Endothelial cell (in vitro differentiated cells): ENCODE measurements at regions not wholly inside any gene's neighbourhood (a gene's known extent, or its start where the extent isn't known, plus 50 kb on each side); places are given as distances from the start of the nearest gene placed in this dataset.
A peak's percentile ranks its signal among the peaks of the same experiment; 100 is the strongest.

Experiments
- DNase-seq: peaks from one replicate; pipeline ENCODE4 v3.0.0; 2021; ENCODE audit warnings: low spot score
- H3K27ac Mint-ChIP-seq: one replicate; pipeline ENCODE4 v1.8.0; 2021; ENCODE audit warnings: mixed read lengths, inconsistent platforms; ENCODE audit not compliant: unreplicated experiment
- H3K27me3 Mint-ChIP-seq: one replicate; pipeline ENCODE4 v1.8.0; 2021; ENCODE audit warnings: mild to moderate bottlenecking, moderate library complexity, mixed read lengths, inconsistent platforms; ENCODE audit not compliant: unreplicated experiment
- H3K36me3 Mint-ChIP-seq: one replicate; pipeline ENCODE4 v1.8.0; 2021; ENCODE audit warnings: mild to moderate bottlenecking, low read depth, mixed read lengths, inconsistent platforms; ENCODE audit not compliant: unreplicated experiment
- H3K4me1 Mint-ChIP-seq: one replicate; pipeline ENCODE4 v1.8.0; 2021; ENCODE audit warnings: mild to moderate bottlenecking, mixed read lengths, inconsistent platforms; ENCODE audit not compliant: unreplicated experiment
- H3K4me3 Mint-ChIP-seq: one replicate; pipeline ENCODE4 v1.8.0; 2021; ENCODE audit warnings: mild to moderate bottlenecking, mixed read lengths, inconsistent platforms; ENCODE audit not compliant: unreplicated experiment
- H3K9me3 Mint-ChIP-seq: one replicate; pipeline ENCODE4 v1.8.0; 2021; ENCODE audit warnings: mixed read lengths, inconsistent platforms; ENCODE audit not compliant: unreplicated experiment
- TF ChIP-seq, protein P1 (sequence below): fragments of 200-600 bp; sonication (generic); IDR thresholded peaks from one replicate; pipeline ENCODE4 v1.5.0; 2021; ENCODE audit warnings: antibody characterized with exemption; ENCODE audit not compliant: unreplicated experiment

DNA sequence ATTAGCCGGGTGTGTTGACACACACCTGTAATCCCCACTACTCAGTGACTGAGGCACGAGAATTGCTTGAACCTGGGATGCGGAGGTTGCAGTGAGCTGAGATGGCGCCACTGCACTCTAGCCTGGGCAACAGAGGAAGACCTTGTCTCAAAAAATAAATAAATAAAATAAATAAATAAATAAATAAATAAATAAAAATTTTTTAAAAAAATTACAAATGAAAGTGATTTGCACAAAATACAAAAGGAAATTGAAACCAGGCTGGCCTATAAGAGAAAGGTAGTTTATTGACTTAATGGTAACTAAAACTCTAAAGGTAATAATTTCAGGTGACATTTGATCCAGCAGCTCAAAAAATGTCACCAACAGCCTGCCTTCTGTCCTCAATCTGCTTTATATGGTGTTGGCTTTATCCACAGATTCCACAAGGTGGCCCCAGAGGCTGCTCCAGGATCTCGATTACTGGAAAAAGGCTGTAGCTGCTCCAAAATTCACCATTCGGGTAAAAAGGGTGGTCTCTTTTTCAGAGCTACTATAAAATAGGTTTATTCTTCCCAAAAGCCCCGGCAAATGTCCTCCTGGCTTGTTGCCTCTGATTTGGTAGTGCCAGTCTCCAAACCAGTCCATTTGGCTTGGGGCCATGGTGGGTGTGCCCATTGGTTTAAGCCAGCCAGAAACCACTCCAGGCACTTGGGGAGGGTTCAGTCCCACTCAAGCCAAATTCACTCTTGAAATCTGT is 61.4 kb upstream of the TRIM2 start:
- DNase-seq = peak; percentile 65
- Mint-ChIP-seq H3K4me1 (peaks cover 2% of the 10 kb centered on the region), H3K4me3 (no peak overlapping the region), H3K36me3 (no peaks in the 10 kb centered on the region), H3K27ac (no peak overlapping the region), H3K27me3 (no peaks in the 10 kb centered on the region), H3K9me3 (no peaks in the 10 kb centered on the region)
- TF ChIP-seq, protein P1, sequence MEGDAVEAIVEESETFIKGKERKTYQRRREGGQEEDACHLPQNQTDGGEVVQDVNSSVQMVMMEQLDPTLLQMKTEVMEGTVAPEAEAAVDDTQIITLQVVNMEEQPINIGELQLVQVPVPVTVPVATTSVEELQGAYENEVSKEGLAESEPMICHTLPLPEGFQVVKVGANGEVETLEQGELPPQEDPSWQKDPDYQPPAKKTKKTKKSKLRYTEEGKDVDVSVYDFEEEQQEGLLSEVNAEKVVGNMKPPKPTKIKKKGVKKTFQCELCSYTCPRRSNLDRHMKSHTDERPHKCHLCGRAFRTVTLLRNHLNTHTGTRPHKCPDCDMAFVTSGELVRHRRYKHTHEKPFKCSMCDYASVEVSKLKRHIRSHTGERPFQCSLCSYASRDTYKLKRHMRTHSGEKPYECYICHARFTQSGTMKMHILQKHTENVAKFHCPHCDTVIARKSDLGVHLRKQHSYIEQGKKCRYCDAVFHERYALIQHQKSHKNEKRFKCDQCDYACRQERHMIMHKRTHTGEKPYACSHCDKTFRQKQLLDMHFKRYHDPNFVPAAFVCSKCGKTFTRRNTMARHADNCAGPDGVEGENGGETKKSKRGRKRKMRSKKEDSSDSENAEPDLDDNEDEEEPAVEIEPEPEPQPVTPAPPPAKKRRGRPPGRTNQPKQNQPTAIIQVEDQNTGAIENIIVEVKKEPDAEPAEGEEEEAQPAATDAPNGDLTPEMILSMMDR = peak; percentile 64

DNA sequence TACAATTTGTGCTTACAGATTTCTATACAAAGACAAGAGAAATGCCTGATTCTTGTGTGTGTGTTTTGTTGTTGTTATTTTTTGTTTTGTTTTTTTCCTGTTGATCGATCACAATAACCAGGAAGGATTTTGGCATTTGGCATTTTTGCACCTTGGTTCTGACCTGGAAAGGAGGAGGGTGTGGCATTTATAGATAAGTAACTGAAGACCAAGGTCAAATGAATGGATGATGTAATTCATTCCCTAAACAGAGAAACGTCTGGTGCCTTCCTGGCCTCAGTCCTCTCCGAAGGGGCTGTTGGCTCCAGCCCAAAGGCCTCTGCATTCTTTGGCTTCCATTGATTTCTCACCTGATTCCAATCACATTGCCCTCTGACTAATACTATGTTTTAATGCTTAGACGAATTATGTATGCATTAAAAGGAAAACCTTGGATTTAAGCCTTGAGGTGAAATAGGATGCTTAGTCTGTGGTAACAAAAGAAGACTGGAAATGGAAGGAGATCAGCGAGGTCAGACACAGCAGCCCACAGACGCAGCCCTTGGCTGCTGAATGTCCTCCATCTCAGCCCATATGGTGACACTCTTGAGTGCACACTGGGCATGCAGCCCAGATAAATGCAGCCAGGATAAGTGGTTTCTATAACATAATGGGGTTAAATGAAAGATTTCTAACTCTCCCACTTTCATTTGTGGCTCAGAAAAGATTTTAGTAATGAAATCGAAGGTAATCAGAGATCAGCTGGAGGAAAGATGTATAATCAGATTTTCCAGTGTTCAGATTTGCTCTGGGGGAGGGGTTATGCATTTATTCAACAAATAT is 60.5 kb upstream of the TRIM2 start:
- Mint-ChIP-seq H3K27me3 (no peaks in the 10 kb centered on the region), H3K4me3 (no peak overlapping the region), H3K4me1 (peaks cover 2% of the 10 kb centered on the region), H3K9me3 (no peaks in the 10 kb centered on the region), H3K36me3 (no peaks in the 10 kb centered on the region), H3K27ac (no peak overlapping the region)
- DNase-seq = no peak
- TF ChIP-seq, protein P1 = no peak

DNA sequence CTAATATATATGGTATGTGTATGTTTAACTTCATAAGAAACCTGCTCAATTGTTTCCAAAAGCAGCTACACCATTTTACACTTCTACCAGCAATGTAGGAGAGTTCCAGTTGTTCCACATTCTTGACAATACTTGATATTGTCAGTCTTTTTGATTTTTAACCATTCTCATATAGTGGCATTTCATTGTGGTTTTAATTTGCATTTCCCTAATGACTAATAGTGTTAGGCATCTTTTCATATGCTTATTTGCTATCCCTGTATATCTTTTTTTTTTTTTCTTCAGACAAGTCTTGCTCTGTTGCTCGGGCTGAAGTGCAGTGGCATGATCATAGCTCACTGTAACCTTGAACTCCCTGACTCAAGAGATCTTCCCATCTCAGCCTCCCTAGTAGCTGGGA is 58.2 kb upstream of the TRIM2 start:
- Mint-ChIP-seq H3K36me3 (no peaks in the 10 kb centered on the region), H3K27me3 (no peaks in the 10 kb centered on the region), H3K4me3 (no peak overlapping the region), H3K9me3 (no peaks in the 10 kb centered on the region), H3K27ac (no peak overlapping the region), H3K4me1 (peaks cover 2% of the 10 kb centered on the region)
- no peak for DNase-seq
- TF ChIP-seq, protein P1 = no peak

DNA sequence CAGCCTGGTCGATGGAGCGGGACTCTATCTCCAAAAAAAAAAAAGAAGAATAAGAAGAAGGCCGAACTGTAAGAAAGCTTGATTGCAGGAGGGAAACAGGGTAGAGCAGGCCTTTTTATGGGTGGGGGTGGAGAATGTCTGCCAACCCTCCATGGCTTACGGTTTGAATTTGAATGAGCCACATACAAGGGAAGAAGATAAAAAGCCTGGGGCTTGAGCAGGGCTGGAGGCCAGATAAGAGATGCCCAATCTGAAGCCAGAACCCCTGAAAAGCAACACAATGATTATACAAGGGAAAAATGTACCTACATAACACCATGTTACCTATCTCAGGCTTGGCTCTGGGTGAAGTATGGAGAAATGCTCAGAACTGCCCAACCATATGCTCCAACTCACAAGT is 57.3 kb upstream of the TRIM2 start:
- no peaks in the 10 kb centered on the region for H3K36me3 Mint-ChIP-seq
- DNase-seq = no peak
- no peak overlapping the region for H3K4me3 Mint-ChIP-seq
- H3K27me3 Mint-ChIP-seq = no peaks in the 10 kb centered on the region
- TF ChIP-seq, protein P1 = no peak
- H3K9me3 Mint-ChIP-seq = no peaks in the 10 kb centered on the region
- H3K4me1 Mint-ChIP-seq = peaks cover 2% of the 10 kb centered on the region
- no peak overlapping the region for H3K27ac Mint-ChIP-seq

DNA sequence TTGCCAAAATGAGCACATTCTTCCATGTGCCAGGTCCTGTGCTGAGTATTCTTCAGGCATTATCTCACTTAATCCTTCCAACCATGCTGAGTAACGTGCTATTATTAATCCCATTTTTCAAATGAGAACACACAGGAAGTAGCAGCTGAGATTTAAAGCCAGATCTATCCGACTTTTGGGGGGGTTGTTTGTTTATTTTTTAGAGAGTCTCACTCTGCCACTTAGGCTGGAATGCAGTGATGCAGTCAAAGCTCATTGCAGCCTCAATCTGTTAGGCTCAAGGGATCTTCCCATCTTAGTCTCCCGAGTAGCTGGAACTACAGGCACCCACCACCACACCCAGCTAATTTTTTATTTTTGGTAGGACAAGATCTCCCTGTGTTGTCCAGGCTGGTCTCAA is 55.5 kb upstream of the TRIM2 start:
- H3K9me3 Mint-ChIP-seq = no peaks in the 10 kb centered on the region
- no peak overlapping the region for H3K4me3 Mint-ChIP-seq
- TF ChIP-seq, protein P1 = no peak
- DNase-seq = no peak
- H3K27me3 Mint-ChIP-seq = peaks cover 7% of the 10 kb centered on the region
- no peak overlapping the region for H3K27ac Mint-ChIP-seq
- no peaks in the 10 kb centered on the region for H3K36me3 Mint-ChIP-seq
- peaks cover 8% of the 10 kb centered on the region for H3K4me1 Mint-ChIP-seq
